Medulla oblongata (tissue), 1 donor: ENCODE measurements at regions not wholly inside any gene's neighbourhood (a gene's known extent, or its start where the extent isn't known, plus 50 kb on each side); places are given as distances from the start of the nearest gene placed in this dataset.

Source experiments
- DNase-seq: peaks from one replicate; pipeline ENCODE4 v3.0.0-alpha.2; 2015; ENCODE audit errors: extremely low spot score

GRCh38 chr7:31398815-31399214, 58.3 kb upstream of the NEUROD6 start:
- no peak for DNase-seq

DNA sequence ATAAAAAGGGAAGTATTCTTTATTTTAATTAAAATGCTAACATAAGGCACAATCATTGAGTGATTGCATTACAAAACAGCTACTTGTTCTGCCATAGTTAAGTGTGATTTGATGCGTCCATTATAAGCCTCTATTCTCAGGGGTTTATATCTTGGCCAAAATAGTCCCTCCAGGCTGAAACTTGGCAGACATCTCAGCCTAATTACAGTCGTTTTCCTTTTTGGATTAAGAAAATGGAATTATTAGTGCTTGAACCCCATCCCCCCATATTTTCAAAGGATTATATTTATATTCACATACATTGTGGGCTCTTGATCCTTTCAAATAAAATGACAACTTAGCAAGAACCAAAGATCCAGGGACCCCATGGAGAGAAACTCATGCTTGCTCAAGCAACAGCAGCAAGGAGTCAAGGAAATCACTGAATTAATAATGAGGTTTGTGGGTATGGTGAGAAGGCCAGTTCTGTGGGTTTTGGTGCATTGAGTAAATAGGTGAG, 66.7 kb upstream of the NEUROD6 start:
- DNase-seq = no peak

- no peak for DNase-seq
These were observed 67.7 kb upstream of the NEUROD6 start for GRCh38 chr7:31408140-31408729.

GRCh38 chr7:31410265-31410664, 69.7 kb upstream of the NEUROD6 start:
- no peak for DNase-seq

GRCh38 chr7:31411416-31411815, 70.9 kb upstream of the NEUROD6 start:
- DNase-seq = no peak

- DNase-seq = no peak
These were observed 73.2 kb upstream of the NEUROD6 start for GRCh38 chr7:31413766-31414165.

- no peak for DNase-seq
These were observed 75.9 kb upstream of the NEUROD6 start for GRCh38 chr7:31416381-31416870.

DNA sequence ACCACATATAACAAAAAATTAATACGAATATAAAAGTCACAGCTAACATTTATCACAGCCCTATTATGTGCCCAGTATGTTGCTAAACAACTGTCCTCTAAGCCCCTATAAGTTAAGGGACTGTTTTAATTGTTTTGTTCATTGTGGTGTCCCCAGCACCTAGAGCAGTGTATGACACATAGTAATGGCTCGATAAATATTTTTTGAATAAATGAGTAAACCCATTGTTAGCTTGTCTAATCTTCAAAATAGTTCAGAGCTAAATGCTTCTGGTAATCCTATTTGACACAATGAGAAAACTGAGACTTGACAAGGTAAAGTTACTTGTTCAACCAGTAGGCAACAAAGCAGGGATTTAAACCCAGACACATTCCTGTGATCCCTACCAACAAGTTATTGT, 78.4 kb upstream of the NEUROD6 start:
- DNase-seq = no peak

DNA sequence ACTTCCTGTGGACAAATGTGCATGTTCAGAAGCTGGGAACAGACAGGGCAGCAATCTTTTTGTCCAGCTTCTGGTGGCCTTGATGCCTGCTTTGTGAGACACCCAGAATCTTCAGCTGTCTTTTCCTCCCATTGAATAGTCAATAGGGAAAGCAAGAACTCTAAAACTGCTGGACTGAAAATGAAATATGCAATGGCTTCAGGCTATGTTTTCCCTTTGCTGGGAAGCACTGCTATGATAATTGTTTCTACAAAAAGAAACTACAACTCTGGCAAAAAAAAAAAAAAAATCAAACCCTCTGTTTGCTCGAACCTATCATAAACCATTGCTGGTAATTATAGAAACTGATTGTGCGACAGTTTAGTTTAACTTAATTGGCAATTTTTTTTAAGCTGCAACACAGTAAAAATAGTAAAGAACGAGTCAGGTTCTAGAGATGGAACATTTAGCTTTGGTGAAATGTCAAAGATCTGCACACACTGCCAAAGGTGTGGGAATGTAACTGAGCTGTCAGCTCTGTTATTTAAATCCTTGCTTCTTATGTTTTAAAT, 79.1 kb upstream of the NEUROD6 start:
- no peak for DNase-seq

DNA sequence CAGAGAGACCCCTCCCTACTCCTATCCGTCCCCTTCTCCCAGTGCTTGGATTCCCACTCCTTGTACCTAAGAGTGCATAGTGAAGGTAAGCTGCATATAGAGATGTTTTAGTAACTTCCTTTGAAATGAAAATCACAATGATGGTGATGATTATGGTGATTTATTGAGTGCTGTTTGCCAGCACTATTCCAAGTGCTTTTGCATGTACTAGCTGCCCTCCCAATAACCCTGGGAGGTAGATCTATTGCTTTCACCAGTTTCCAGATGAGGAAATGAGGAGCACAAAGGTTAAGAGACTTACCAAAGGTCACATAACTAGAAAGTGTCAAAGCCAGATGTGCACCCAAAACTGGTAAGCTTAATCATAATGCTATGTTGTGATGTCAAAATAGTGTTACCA, 80.4 kb upstream of the NEUROD6 start:
- no peak for DNase-seq

GRCh38 chr7:31421607-31422006, 81.1 kb upstream of the NEUROD6 start:
- DNase-seq = no peak

GRCh38 chr7:31423994-31424393, 83.5 kb upstream of the NEUROD6 start:
- no peak for DNase-seq

DNA sequence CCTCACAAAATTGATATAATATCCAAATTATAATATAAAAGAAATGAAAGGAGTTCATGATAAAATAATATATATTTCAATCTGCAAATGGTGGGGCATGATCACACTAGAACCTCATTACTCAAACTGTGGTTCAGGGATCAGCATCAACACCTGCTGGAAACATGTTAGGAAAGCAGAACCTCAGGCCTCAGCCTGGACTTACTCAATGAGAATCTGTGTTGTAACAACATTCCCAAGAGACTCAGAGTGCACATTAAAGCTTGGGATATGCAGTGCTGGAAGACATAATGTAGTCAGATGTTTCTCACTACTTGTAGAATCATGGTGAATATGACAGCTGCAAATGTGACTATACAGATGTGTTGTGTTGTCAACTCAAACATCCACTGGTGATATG, 81.7 kb upstream of the ITPRID1 start:
- DNase-seq = no peak

DNA sequence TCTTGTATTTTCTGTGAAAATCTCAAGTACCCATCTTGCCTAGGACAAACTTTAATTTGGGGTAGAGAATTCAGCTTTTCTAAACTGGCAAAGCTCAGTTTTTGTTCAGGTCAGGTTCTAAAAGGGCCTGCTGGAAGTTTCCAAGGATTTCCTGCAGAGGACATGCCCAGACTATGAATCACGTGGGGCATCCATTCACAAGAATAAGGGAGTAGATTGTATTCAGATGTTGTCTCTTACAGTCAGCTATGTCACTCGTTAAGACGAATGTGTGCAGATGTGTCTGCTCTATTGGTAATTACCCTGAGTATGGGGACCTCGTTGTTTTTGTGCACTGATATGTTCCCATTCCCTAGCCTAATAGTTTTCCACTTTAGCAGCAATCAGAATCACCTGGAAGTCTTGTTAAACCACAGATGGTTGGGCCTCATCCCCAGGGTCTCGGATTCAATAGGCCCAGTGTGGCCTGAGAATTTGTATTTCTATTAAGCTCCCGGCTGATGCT, 81.0 kb upstream of the ITPRID1 start:
- DNase-seq = peak; percentile 5

GRCh38 chr7:31437250-31437865, 76.5 kb upstream of the ITPRID1 start:
- DNase-seq = no peak

DNA sequence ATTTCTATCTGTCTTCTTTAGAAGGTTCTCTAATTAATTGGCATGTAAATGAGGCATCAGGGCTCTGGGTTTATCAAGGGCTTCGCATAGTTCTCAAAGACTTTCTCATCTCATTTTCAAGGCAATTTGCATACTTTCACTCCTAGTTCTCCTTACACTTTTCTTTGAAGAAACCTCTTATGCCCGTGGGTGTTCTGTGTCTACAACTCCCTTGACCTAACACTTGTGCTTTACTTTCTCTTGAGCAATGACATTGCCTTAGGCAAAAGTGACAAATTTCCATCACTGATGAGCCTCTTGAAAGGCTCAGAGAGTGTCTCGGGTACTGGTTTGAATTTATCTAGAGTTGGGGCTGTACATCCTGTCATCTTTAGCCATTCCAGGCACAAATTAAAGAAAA, 74.7 kb upstream of the ITPRID1 start:
- no peak for DNase-seq

DNA sequence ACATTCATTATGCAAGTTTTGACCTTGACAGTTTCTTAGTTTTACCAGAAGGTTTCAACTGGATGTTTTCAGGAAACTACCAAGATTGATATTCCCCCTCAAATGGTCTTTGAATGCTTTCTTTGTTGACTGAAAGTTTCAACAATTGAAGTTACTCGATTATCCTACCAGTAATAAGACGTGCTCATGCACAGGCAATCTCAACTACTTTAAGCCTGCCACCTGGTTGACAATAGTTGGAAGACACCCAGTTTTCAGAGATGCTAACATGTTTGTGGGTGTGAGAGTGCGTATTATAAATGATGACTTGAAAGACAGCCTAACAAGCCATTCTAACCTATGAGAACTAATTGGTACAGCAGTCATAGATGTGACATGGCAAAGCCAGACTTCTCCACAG, 73.4 kb upstream of the ITPRID1 start:
- DNase-seq = no peak

GRCh38 chr7:31442626-31443025, 71.3 kb upstream of the ITPRID1 start:
- no peak for DNase-seq

- peak; percentile 80 for DNase-seq
These were observed 70.4 kb upstream of the ITPRID1 start for GRCh38 chr7:31443457-31443856.

DNA sequence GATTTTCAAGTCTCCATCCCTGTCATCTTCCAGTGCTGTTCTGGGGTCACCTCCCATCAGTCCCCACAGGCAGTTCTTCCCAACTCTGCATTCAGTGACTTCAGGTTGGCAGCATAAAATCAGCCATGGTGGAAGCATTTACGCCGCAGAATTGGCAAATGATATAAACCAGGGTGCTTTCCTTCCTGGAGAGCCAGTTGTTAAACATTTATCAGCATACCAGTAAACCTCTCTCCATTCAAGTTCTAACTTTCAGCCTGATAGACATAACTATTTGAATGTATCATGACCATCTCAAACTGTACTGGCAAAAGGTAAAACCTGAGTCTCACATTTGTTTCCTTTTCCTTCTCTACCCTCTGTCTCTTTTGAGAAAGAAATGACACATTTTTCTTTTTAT, 69.7 kb upstream of the ITPRID1 start:
- no peak for DNase-seq

DNA sequence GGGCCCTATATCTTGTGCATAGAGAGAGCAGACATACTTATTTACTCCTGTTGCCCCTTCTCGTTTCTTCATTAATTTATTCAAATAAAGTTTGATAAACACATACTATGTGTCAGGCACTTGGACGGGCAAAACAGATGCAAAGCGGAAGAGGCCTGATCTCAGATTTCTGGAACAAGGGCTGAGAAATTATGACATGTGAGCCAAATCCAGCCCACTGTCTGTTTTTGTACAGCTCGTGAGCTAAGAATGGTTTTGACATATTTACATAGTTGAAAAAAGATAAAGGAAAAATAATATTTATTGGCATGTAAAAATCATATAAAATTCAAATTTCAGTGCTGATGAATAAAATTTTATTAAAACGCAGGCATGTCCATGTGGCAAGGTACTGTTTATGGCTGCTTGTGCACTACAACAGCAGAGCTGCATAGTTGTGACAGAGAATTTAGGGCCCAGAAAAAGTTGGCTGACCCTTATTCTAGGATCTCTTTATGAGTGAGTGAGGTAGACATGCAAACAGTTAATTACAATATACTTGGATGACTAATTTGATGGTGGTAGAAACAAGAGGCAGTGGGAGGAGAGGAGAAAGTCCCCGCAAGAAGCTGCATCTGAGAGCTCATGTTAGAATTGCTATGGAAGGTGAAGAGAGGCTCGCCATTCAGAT, 68.1 kb upstream of the ITPRID1 start:
- DNase-seq = no peak

- DNase-seq = no peak
These were observed 65.2 kb upstream of the ITPRID1 start for GRCh38 chr7:31448649-31449048.

- DNase-seq = no peak
These were observed 58.0 kb upstream of the ITPRID1 start for GRCh38 chr7:31455844-31456243.
